ENCODE measurements at regions not wholly inside any gene's neighbourhood (a gene's known extent, or its start where the extent isn't known, plus 50 kb on each side); places are given as distances from the start of the nearest gene placed in this dataset.
"Not testable (repeated sequence)": the region's sequence is repeated elsewhere in the genome, so short reads cannot be mapped to it uniquely, and the experiment has no call there.

DNA sequence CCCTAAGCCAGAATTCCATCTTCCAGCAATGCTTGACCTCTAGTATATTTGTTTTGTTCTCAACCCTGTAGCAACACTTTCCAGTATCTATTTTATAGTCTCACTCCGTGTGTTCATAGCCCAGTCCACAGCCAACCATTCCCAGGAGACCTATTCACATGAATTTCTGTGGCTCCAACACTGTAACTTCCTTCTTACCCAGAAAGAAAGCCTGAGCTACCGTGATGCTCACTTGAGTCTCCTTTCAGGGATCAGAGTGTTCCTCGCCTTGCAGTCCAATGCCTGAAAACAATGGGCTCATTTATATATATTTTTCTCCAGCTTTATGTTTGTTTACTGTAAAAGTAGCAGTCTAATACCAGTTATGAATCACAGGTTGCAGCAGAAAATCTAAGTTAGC lies 645.0 kb upstream of the NOVA1 start:
- DNase-seq (ENCODE audit: low read depth), result no peak

- DNase-seq (ENCODE audit: low read depth), result no peak
These were observed 645.5 kb upstream of the NOVA1 start for GRCh38 chr14:27243365-27243764.

GRCh38 chr14:27245947-27246346 lies 648.1 kb upstream of the NOVA1 start:
- DNase-seq (ENCODE audit: low read depth), result no peak

GRCh38 chr14:27253966-27254365 lies 656.1 kb upstream of the NOVA1 start:
- DNase-seq (ENCODE audit: low read depth), result no peak

GRCh38 chr14:27256805-27257204 lies 659.0 kb upstream of the NOVA1 start:
- DNase-seq (ENCODE audit: low read depth), result no peak

GRCh38 chr14:27267876-27268275 lies 670.0 kb upstream of the NOVA1 start:
- DNase-seq (ENCODE audit: low read depth), result no peak

- no peak for DNase-seq (ENCODE audit: low read depth)
These were observed 672.9 kb upstream of the NOVA1 start for GRCh38 chr14:27270716-27271115.

DNA sequence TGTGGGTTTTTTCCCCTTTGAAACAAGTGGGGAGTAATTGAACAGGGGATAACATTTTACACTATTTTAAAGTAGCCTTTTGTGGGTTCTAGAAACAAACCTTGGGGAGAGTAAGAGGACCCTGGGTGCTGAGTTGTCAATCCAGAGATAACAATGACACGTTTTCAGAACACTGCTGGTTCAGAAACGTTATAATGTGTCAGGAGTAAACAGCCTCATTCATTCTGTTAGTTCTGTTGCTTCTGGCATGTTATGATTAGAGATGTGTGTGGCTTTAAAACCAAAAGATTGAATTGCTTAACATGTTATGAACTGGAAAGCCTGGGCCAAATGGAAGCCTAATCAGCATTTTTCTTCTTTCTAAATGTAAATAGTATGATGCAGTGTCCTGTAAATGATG lies 680.5 kb upstream of the NOVA1 start:
- DNase-seq (ENCODE audit: low read depth), result no peak

DNA sequence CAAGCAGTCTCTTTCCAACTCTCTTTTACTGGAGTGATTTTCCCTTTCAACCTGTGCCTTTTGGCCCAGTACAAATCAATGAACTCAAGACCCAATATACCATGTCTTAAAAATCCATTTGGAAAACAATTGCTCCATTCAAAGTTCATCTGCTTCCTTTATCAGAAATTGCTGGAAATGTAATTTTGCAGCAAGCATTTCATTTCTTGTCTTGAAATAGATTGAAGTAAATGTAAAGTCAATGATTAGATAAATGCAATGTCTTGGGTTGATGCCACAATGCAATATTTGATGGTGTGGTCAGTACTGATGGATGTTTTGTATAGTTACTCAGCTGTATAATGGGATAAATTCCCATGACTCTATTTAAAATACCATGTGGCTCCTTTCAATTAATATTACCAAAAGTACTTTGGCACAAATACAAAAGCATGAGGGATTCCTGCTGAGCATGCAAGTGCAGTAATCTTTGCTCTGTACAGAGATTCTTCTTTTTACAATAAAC lies 707.7 kb upstream of the NOVA1 start:
- DNase-seq (ENCODE audit: low read depth), result no peak

DNA sequence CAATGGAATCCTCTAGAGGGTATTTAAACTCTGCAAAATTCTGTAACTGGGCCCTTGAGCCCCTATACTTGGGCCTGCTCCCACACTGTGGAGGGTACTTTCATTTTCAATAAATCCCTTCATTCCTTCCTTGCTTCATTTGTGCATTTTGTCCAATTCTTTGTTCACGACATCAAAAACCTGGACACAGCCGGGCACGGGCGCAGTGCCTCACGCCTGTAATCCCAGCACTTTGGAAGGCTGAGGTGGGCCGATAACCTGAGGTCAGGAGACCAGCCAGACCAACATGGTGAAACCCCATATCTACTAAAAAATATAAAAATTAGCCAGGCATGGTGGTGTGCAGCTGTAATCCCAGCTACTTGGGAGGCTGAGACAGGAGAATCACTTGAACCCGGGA lies 714.9 kb upstream of the NOVA1 start:
- DNase-seq (ENCODE audit: low read depth), result not testable (repeated sequence)

- no peak for DNase-seq (ENCODE audit: low read depth)
These were observed 716.4 kb upstream of the NOVA1 start for GRCh38 chr14:27314231-27314630.

DNA sequence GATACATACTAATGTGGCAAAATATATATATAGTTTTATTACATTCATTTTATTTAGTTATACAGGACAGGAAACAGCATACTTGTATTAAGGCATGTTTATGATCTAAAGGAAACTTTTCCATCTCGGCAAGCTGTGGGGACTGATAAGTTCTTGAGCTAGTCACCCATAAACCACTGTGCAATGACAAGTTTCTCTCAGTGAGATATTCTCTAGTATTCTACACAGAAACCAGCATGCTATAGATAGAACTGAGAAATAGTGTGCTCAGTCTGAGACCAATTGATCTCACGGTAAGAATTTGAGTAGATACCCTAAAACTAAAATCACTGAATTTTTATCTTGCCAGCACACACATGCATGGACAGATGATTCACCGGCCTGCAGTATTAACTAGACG lies 717.6 kb upstream of the NOVA1 start:
- DNase-seq (ENCODE audit: low read depth), result peak; percentile 25

DNA sequence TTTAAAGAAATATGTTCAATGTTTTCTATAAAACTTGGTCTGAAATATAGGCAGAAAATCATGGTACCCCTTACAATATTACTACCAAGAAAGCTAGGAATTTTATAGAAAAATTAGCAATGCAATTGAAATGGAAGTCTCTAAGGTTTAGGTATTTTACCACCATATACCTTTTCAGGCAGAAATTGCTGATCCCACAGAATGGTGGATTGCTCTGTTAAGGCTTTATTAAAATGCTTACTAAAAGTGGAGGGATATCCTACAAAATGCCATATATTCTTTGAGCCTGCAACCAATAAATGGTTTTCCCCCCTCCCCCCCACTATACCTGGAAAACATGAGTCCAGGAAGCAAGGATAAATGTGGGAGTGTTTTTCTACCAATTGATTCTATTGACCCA lies 718.1 kb upstream of the NOVA1 start:
- DNase-seq (ENCODE audit: low read depth), result no peak

- DNase-seq (ENCODE audit: low read depth), result no peak
These were observed 721.1 kb upstream of the NOVA1 start for GRCh38 chr14:27318774-27319420.

DNA sequence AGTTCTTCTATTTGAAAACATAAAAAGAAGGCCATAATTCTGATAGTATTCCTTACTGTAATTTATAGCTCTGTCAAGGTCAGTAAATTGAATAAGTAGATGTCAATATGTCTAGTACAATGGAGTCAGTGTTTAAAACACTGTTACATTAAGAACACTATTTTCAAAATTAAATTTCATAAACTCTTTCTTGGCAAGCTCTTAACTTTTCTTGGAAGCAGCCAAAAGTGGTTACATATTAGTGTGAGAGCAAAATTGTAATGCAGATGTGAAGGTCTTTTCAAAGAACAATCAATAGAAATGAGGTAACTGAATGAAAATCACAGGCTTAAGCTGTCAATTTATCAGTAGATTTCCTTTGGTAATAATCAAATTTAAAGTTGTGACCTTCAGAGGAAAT lies 722.4 kb upstream of the NOVA1 start:
- no peak for DNase-seq (ENCODE audit: low read depth)

DNA sequence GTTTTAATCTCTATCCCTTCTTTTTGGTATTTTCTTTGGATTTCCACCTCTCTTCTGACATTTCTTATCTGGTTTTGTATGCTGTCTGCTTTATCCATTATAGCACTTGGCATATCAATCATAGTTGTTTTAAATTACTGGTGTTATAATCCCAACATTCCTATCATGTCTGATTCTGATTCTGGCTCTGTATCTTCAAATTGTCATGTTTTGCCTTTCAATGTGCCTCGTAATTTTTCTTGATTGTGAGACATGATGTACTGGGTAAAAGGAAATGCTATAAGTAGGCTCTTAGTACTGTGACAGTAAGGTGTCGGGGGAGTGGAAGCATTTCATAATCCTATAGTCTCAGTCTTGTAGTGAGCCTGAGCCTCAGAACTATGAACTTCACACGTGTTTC lies 729.3 kb upstream of the NOVA1 start:
- no peak for DNase-seq (ENCODE audit: low read depth)

DNA sequence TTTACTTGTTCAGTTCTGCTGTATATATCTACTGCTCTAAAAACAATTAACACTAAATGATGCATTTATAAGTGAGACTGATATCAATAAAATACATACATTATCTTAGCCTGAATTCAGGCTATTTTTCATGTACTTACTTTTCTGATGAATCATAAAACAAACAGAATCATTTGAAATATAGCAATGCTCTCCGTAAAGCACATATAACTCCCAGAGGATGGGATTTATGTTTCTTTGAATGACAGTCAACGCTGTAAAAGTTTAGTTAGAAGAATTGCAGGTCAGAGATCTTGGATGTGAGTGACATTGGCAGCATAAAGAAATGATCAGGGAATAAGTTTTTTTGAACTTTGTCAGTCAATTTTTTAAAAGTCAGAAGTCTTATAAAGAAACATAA lies 740.2 kb upstream of the NOVA1 start:
- DNase-seq (ENCODE audit: low read depth), result no peak

- DNase-seq (ENCODE audit: low read depth), result not testable (repeated sequence)
These were observed 765.2 kb upstream of the NOVA1 start for GRCh38 chr14:27363036-27363435.

GRCh38 chr14:27366596-27366995 lies 768.8 kb upstream of the NOVA1 start:
- DNase-seq (ENCODE audit: low read depth), result no peak

GRCh38 chr14:27367345-27367744 lies 769.5 kb upstream of the NOVA1 start:
- no peak for DNase-seq (ENCODE audit: low read depth)

- DNase-seq (ENCODE audit: low read depth), result no peak
These were observed 772.2 kb upstream of the NOVA1 start for GRCh38 chr14:27370074-27370473.

DNA sequence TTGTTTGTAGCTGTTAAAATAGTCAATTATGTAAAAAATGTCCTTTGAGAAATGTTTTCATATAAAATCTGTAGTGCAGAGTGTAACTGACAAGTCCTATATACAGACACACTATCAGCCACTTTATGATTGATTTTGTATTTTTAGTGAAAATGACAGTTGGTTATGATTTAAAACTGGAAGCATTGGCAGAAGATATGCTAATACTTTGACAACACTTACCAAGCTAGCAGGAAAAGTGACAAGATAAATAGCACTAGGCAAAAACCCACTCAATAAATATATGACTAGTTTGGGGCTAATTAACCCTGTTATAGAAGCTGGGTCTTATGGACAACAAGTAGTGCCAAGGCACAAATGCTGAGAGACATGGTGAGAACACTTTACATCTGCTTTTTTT lies 772.9 kb upstream of the NOVA1 start:
- DNase-seq (ENCODE audit: low read depth), result no peak

GRCh38 chr14:27371209-27371608 lies 773.4 kb upstream of the NOVA1 start:
- DNase-seq (ENCODE audit: low read depth), result no peak

- DNase-seq (ENCODE audit: low read depth), result no peak
These were observed 774.0 kb upstream of the NOVA1 start for GRCh38 chr14:27371868-27372267.

GRCh38 chr14:27372771-27373170 lies 774.9 kb upstream of the NOVA1 start:
- DNase-seq (ENCODE audit: low read depth), result no peak
